SKM-1 treated with dmso at 0.1 percent for 144 hours (cell line): ENCODE measurements at regions not wholly inside any gene's neighbourhood (a gene's known extent, or its start where the extent isn't known, plus 50 kb on each side); places are given as distances from the start of the nearest gene placed in this dataset.
"Not testable (repeated sequence)": the region's sequence is repeated elsewhere in the genome, so short reads cannot be mapped to it uniquely, and the experiment has no call there.

Experiments used
- DNase-seq: peaks from one replicate; lab custom pipeline; 2025; ENCODE audit not compliant: unreplicated experiment; lab: John Stamatoyannopoulos, UW

- DNase-seq, result peak; percentile 97
Measured at GRCh38 chr3:138890555-138891187, 55.9 kb upstream of the PIK3CB start.

GRCh38 chr3:138889792-138890191 is 55.1 kb upstream of the PIK3CB start:
- DNase-seq, result no peak

GRCh38 chr3:138888560-138888959 is 53.8 kb upstream of the PIK3CB start:
- peak; percentile 27 for DNase-seq

- not testable (repeated sequence) for DNase-seq
Measured at GRCh38 chr3:138886096-138886495, 51.4 kb upstream of the PIK3CB start.
